LoVo (cell line): ENCODE measurements at regions not wholly inside any gene's neighbourhood (a gene's known extent, or its start where the extent isn't known, plus 50 kb on each side); places are given as distances from the start of the nearest gene placed in this dataset.
"Not testable (repeated sequence)": the region's sequence is repeated elsewhere in the genome, so short reads cannot be mapped to it uniquely, and the experiment has no call there.

Experiments used
- DNase-seq: peaks from one replicate; pipeline ENCODE4 v3.0.0-alpha.2; 2016; ENCODE audit warnings: low spot score

GRCh38 chr1:90348934-90349333 is 354.0 kb downstream of the ZNF326 start:
- no peak for DNase-seq

GRCh38 chr1:90348459-90348858 is 353.5 kb downstream of the ZNF326 start:
- DNase-seq = not testable (repeated sequence)

DNA sequence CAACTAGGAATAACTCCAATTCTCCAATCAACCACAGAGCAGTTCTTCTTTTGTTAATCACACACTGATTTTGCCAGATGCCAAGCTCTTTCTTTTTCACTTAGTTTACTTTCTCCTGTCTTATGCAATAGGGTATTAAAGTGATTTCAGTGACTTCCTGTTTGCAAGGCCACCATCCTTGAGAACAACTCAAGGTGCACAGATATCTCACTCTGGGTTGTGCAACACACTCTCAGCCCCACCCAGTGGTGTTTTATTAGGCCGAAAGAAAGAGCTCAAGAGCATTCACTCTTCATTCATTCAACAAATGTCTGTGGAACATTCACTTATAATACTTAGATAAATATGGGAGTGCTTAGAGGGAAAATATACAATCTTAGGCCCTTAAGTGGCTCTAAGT is 352.5 kb downstream of the ZNF326 start:
- no peak for DNase-seq

- DNase-seq = no peak
These were observed 351.8 kb downstream of the ZNF326 start for GRCh38 chr1:90346757-90347156.

DNA sequence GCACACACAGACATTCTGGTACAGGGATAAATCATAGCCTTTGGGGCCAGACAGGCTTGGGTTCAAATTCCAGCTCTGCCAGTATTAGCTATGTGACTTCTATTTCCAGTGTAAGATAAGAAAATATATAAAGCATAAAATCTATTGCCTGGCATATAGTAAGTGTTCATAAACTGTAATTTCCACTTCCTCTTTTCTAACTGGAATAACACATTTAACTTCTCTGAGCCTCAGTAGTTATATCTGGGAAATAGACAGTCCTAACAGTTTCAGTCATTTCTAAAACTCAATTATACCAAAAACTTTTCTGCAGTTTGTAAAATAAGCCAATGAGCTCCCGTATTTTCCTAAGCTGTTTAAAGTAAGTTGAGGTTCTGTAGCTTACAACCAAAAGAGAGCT is 351.4 kb downstream of the ZNF326 start:
- no peak for DNase-seq

GRCh38 chr1:90344963-90345730 is 350.2 kb downstream of the ZNF326 start:
- no peak for DNase-seq

- DNase-seq = no peak
These were observed 346.6 kb downstream of the ZNF326 start for GRCh38 chr1:90341516-90341915.

DNA sequence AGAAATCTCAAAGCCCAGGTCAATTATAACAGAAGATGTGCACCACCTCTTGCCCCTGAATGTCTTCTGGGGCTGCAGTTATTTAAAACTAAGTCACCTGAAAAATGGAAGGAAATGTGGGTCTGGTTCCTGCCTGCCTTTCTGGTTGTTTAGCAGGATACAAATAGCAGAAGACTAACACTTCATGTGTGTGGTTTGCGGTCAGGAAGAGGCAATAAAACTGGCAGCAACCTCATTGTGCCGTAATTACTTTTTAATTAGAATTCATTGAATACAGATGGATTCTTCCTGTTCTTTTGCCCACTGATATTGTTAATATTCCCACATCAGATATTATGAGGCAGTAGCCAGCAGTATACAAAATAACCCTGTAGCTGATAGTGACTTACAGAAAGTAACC is 345.7 kb downstream of the ZNF326 start:
- no peak for DNase-seq

DNA sequence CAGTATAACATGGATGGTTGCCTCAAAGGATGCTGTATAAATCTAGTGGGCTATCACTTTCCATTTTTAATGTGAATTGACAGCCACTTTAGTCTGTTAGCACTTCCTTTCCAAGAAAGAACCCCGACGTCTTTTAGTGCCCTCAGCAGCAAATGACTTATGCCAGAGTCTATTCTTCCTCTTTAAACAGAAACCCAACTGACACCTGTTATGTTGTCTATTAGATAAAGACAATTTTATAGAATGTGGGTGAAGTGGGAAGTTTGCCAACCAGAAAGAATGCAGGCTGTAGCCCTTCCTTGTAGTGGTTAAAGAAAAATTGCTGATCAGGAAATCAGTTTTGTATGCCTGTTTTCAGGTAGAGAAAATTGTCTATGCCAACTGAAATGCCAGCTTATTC is 344.9 kb downstream of the ZNF326 start:
- DNase-seq = no peak

DNA sequence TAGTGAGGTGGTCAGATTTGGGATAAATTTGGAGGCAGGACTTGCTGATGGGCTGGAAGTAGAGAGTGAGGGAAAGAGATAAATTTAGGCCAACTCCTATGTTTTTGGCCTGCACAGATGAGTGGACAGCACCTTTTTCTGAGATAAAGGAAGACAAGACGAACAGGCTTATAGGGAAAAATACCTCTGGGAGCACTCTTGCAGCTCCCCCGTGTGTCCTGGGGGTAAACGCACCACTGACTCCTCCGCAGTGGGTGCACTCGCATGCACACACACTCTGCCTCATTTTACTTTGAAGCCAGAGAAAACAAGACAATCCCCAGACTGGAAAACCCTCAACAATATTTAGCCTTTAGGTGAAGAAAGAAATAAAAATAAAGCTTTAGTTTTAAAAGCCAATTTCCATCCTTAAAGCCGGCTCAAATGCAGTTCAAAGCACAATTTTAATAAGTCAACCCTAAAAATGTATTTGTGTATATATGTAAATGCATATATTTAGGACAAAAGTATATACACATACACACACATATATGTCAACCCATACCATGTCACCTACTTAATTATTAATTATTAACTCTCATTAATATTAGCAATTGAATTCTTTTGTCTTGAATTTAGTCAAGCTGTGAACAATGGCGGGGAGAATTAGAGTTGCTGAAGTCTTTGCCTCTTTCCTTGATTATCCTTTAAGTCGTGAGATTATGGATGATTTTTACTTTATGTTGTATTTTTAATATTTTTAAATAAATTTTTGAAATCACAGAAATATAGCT is 341.8 kb downstream of the ZNF326 start:
- DNase-seq = no peak

- DNase-seq = no peak
These were observed 340.6 kb downstream of the ZNF326 start for GRCh38 chr1:90335558-90335957.

GRCh38 chr1:90334137-90334536 is 339.2 kb downstream of the ZNF326 start:
- DNase-seq = no peak

DNA sequence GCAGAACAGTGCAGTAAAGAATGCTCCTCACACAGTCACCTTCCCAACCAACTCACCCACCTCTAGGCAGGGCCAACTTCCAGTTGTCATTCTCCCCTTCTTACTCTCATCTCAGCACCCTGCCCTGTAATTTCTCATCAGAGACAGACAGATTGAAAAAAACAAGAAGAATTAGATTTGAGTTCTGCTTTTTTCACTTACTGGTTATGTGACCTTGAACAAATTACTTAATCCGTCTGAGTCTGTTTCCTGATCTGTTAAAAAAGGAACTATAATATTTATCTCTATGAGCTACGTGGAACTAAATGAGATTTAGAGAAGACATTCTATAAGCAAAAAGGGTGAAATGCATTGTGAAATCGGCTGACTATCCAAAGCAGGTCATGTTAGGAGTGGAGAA is 330.3 kb downstream of the ZNF326 start:
- DNase-seq = no peak

GRCh38 chr1:90322186-90322585 is 327.3 kb downstream of the ZNF326 start:
- DNase-seq = no peak

DNA sequence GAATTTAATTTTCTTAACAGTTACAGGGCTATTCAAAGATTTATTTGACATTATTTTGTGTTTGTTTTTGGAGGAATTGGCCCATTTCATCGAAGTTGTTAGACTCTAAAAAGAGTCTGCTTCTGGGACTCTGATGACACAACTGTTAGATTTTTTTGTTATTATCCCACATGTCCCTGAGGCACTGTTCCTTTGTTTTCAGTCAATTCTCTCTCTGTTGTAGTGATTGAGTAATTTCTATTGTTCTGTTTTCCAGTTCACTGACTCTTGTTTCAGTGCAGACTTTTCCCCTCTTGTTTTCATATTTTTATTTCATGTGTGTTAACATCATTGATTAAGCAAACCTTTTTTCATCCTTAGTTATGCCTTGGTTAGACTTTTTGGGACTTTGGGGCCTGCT is 325.0 kb downstream of the ZNF326 start:
- DNase-seq = no peak

- no peak for DNase-seq
These were observed 323.5 kb downstream of the ZNF326 start for GRCh38 chr1:90318431-90318830.

GRCh38 chr1:90317628-90318027 is 322.7 kb downstream of the ZNF326 start:
- no peak for DNase-seq

GRCh38 chr1:90314533-90314932 is 319.6 kb downstream of the ZNF326 start:
- DNase-seq = no peak

DNA sequence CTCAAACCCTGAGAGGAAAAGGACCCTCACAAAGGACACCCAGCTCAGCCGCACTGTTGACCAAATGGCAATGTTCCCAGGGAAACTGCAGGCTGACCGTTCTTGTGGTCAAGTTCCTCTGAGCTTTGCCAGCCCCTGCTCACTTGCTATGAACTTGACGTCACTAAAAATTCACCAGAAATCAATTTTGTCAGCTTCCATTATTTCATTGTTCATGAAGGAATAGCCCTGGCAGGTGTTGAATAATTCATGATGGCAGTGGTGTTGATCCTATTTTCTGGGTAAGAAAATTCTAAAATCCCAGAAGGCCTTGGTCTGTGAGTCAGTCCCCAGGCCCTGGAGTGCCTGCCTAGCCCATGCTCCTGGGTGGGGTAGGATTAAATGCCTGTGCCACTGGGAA is 318.9 kb downstream of the ZNF326 start:
- DNase-seq = no peak

DNA sequence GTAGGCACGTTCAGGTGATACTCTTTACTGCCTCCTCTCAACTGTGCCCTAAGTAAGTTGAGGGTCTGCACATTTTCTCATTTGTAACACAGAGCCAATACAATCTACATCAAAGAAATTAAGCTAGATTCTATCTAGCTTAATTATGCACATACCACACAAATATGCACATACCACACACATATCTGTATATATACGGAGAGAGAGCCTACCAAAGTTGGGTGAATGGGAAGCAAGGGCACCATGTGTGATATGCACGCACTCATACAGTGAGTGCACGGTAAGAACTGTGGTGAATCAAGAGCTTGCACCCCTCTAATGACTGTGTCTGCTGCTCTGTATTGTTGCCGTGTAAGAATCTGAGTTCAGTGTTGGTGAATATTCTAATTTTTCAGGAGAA is 314.9 kb downstream of the ZNF326 start:
- no peak for DNase-seq

DNA sequence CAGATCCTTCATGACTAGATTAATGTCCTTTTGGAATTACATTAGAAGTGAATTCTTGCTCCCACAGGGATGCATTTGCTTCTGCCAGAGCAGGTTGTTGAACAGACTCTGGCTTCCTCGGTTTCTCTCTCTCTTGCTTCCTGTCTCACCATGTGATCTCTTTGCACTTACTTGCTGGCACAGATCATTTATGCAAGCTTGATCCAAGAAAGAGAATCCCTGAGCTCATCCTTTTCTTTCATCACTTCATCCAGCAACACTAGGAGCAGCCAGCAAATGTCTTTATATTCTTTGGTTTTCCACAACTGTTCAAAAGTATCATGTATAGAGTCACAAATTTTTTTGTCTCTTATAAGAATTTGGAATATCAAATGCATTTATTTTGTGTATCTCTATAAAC is 313.5 kb downstream of the ZNF326 start:
- no peak for DNase-seq

GRCh38 chr1:90305577-90305976 is 310.7 kb downstream of the ZNF326 start:
- no peak for DNase-seq

GRCh38 chr1:90296327-90296726 is 301.4 kb downstream of the ZNF326 start:
- no peak for DNase-seq

GRCh38 chr1:90295534-90295933 is 300.6 kb downstream of the ZNF326 start:
- no peak for DNase-seq
